K562 (cell line): ENCODE measurements at regions not wholly inside any gene's neighbourhood (a gene's known extent, or its start where the extent isn't known, plus 50 kb on each side); places are given as distances from the start of the nearest gene placed in this dataset.

Source experiments
- ATAC-seq: fragments of 200-7000 bp; cut with Tn5 transposase; 3 replicates; pipeline ENCODE4 v1.9.1; 2020; ENCODE audit warnings: moderate library complexity
- BruUV-seq: library from RNA; stranded (reverse); fragments of 400-500 nt; replicated peaks from 2 replicates; lab custom pipeline; 2021; lab: Mats Ljungman, UMichigan
- CTCF ChIA-PET: fragments of 300-600 bp; formaldehyde crosslinking; extraction: SDS; loops from one replicate; lab custom pipeline; 2021; ENCODE audit warnings: low intra/inter-chr PET ratio; lab: Yijun Ruan, JAX
- POLR2A ChIA-PET: fragments of 300-600, 350-650 bp; sonication (Branson Sonifier 250); formaldehyde crosslinking; extraction: SDS; loops from one replicate; lab custom pipeline; 2021; ENCODE audit warnings: antibody characterized with exemption, inconsistent platforms; lab: Yijun Ruan, JAX
- DNase-seq, 4 experiments: peaks; one replicate each; pipeline versions ENCODE4 v3.0.0 to v3.0.0-alpha.2; 2011 to 2018; ENCODE audit warnings: low spot score in 3 of 4, mixed read lengths in 3 of 4; ENCODE audit errors: extremely low read depth in 1 of 4
- FAIRE-seq: peaks from 2 replicates; lab custom pipeline; 2011; peaks lifted over from hg19 to GRCh38; lab: Jason Lieb, UNC
- H2AFZ ChIP-seq: 2 replicates; pipeline ENCODE4 v1.6.0; 2011; ENCODE audit warnings: low read depth, low read length, control low read depth, inconsistent platforms
- H3K27ac ChIP-seq: fragments of 200-600 bp; 3 replicates; pipeline ENCODE4 v1.8.0; 2011; ENCODE audit warnings: low read depth, mild to moderate bottlenecking, control low read depth, inconsistent platforms, low read length, moderate library complexity, mixed read lengths; ENCODE audit errors: extremely low read depth
- H3K27me3 ChIP-seq, 2 experiments: fragments of 300-600 bp in 1 of 2; 2 replicates in 1 of 2; 3 replicates in 1 of 2; pipeline versions ENCODE4 v1.6.0 to v1.8.0; 2011; ENCODE audit warnings: inconsistent platforms in 2 of 2, low read length in 2 of 2, mild to moderate bottlenecking in 1 of 2, mixed read lengths in 1 of 2, moderate library complexity in 1 of 2; ENCODE audit not compliant: control insufficient read depth in 2 of 2, insufficient read depth in 2 of 2
- H3K36me3 ChIP-seq: fragments of 300-600 bp; 3 replicates; pipeline ENCODE4 v1.8.0; 2011; ENCODE audit warnings: mild to moderate bottlenecking, low read length, inconsistent platforms; ENCODE audit not compliant: control insufficient read depth, insufficient read depth
- H3K4me1 ChIP-seq, 2 experiments: fragments of 200-600 bp in 1 of 2; replicated peaks in 1 of 2; 2 replicates in 1 of 2; 3 replicates in 1 of 2; pipeline versions ENCODE4 v1.5.1 to v1.8.0; 2011; ENCODE audit warnings: inconsistent platforms in 2 of 2, low read length in 2 of 2, mild to moderate bottlenecking in 1 of 2, mixed read lengths in 1 of 2, moderate library complexity in 1 of 2; ENCODE audit not compliant: control insufficient read depth in 2 of 2, insufficient read depth in 2 of 2
- H3K4me2 ChIP-seq: 2 replicates; pipeline ENCODE4 v1.6.1; 2011; ENCODE audit warnings: low read length, control low read depth, inconsistent platforms, mixed read lengths; ENCODE audit not compliant: insufficient read depth
- H3K4me3 ChIP-seq: fragments of 200-600 bp; sonication (generic), shearing (Covaris generic); 2 replicates; pipeline ENCODE4 v1.5.1; 2016; ENCODE audit warnings: control low read depth, inconsistent platforms
- H3K79me2 ChIP-seq: fragments of 200-600 bp; 3 replicates; pipeline ENCODE4 v1.8.0; 2011; ENCODE audit warnings: low read length, inconsistent platforms; ENCODE audit not compliant: control insufficient read depth, insufficient read depth
- H3K9ac ChIP-seq, 2 experiments: 2 replicates each; pipeline versions ENCODE4 v1.6.0 to v1.6.1; 2011; ENCODE audit warnings: low read depth in 2 of 2, low read length in 2 of 2, control low read depth in 1 of 2, inconsistent platforms in 1 of 2, mild to moderate bottlenecking in 1 of 2, mixed read lengths in 1 of 2; ENCODE audit not compliant: insufficient read depth in 1 of 2
- H3K9me1 ChIP-seq: one replicate; pipeline ENCODE4 v1.6.0; 2011; ENCODE audit warnings: inconsistent platforms, mild to moderate bottlenecking, low read length, moderate library complexity; ENCODE audit not compliant: control insufficient read depth, insufficient read depth
- H3K9me3 ChIP-seq: replicated peaks from 2 replicates; pipeline ENCODE4 v1.5.1; 2011; ENCODE audit warnings: low read depth, low read length, inconsistent platforms; ENCODE audit not compliant: control insufficient read depth, insufficient read depth
- H4K20me1 ChIP-seq: replicated peaks from 2 replicates; pipeline ENCODE4 v1.6.1; 2011; ENCODE audit warnings: low read length, inconsistent platforms, mixed read lengths; ENCODE audit not compliant: control insufficient read depth, insufficient read depth
- CSDE1 ChIP-seq, 2 experiments: fragments of 450-650 bp; IDR thresholded peaks; 2 replicates each; pipeline ENCODE4 v1.6.1; 2016; ENCODE audit warnings: mild to moderate bottlenecking in 1 of 2
- HDAC1 ChIP-seq, 2 experiments: fragments of 450-650 bp; IDR thresholded peaks; 2 replicates each; pipeline ENCODE4 v1.6.1; 2016 to 2017; ENCODE audit warnings: inconsistent platforms in 1 of 2, mild to moderate bottlenecking in 1 of 2, moderate library complexity in 1 of 2
- HLTF ChIP-seq: fragments of 450-650 bp; IDR thresholded peaks from 2 replicates; pipeline ENCODE4 v1.6.1; 2016
- JUN ChIP-seq, 2 experiments: sonication (generic) in 1 of 2; formaldehyde crosslinking in 1 of 2; IDR thresholded peaks; 2 replicates each; pipeline versions ENCODE4 v1.6.1 to v1.8.0; 2012 to 2022; ENCODE audit warnings: borderline replicate concordance in 2 of 2, mild to moderate bottlenecking in 2 of 2, improper control_type of control experiment in 1 of 2, low read depth in 1 of 2, low read length in 1 of 2, missing genetic modification reagents in 1 of 2
- MYNN ChIP-seq, 2 experiments: sonication (generic); formaldehyde crosslinking in 1 of 2; IDR thresholded peaks; 2 replicates each; pipeline versions ENCODE4 v1.5.0 to v1.6.1; 2016 to 2020; ENCODE audit warnings: antibody characterized with exemption in 1 of 2, missing genetic modification reagents in 1 of 2
- NCOA1 ChIP-seq: fragments of 450-650 bp; IDR thresholded peaks from 2 replicates; pipeline ENCODE4 v1.6.1; 2016; ENCODE audit warnings: low read depth
- NCOR1 ChIP-seq: fragments of 450-650 bp; IDR thresholded peaks from 2 replicates; pipeline ENCODE4 v1.6.1; 2016; ENCODE audit warnings: mild to moderate bottlenecking, moderate library complexity
- PATZ1 ChIP-seq: fragments of 250-450 bp; sonication (Bioruptor Pico); IDR thresholded peaks from 2 replicates; pipeline ENCODE4 v1.5.0; 2020; ENCODE audit warnings: mild to moderate bottlenecking, borderline replicate concordance
- RBFOX2 ChIP-seq: fragments of 200-400 bp; formaldehyde crosslinking; IDR thresholded peaks from 2 replicates; pipeline ENCODE4 v1.6.1; 2017; ENCODE audit warnings: low read depth, mild to moderate bottlenecking, low read length, moderate library complexity
- RBM22 ChIP-seq: fragments of 200-400 bp; formaldehyde crosslinking; IDR thresholded peaks from 2 replicates; pipeline ENCODE4 v1.6.1; 2018; ENCODE audit warnings: low read length, low read depth; ENCODE audit not compliant: poor library complexity, severe bottlenecking
- TAF9B ChIP-seq: fragments of 450-650 bp; IDR thresholded peaks from 2 replicates; pipeline ENCODE4 v1.6.1; 2018; ENCODE audit warnings: mild to moderate bottlenecking; ENCODE audit not compliant: partially characterized antibody
- TCF7 ChIP-seq: sonication (generic); IDR thresholded peaks from 2 replicates; pipeline ENCODE4 v1.6.1; 2016; ENCODE audit warnings: antibody characterized with exemption, borderline replicate concordance
- TGIF2 ChIP-seq: sonication (generic); formaldehyde crosslinking; IDR thresholded peaks from 2 replicates; pipeline ENCODE4 v1.8.1; 2022; ENCODE audit warnings: mild to moderate bottlenecking, missing genetic modification reagents, moderate library complexity
- ZBED1 ChIP-seq: IDR thresholded peaks from 2 replicates; pipeline ENCODE4 v1.6.1; 2014
- ZBTB9 ChIP-seq: fragments of 450-650 bp; formaldehyde crosslinking; IDR thresholded peaks from 2 replicates; pipeline ENCODE4 v1.4.0; 2020; ENCODE audit warnings: mild to moderate bottlenecking, moderate library complexity
- ZNF384 ChIP-seq: IDR thresholded peaks from 2 replicates; pipeline ENCODE4 v1.6.1; 2012; ENCODE audit warnings: low read depth, low read length, improper control_type of control experiment
- ZNF695 ChIP-seq: fragments of 450-650 bp; formaldehyde crosslinking; IDR thresholded peaks from 2 replicates; pipeline ENCODE4 v1.4.0; 2020; ENCODE audit warnings: mild to moderate bottlenecking, moderate library complexity
- ZNF77 ChIP-seq: fragments of 250-450 bp; sonication (Bioruptor Pico); IDR thresholded peaks from 2 replicates; pipeline ENCODE4 v1.5.0; 2020
- WGBS: fragments of 100-300 bp; shearing (Covaris generic); methylation state at CpG from one replicate; pipeline ENCODE4 v1.1.6; 2016; ENCODE audit warnings: low coverage, mixed read lengths; ENCODE audit not compliant: insufficient coverage; ENCODE audit errors: missing lambda C conversion rate; 5-methylcytosine and 5-hydroxymethylcytosine counted together
- in situ Hi-C: fragments of 300-500 bp; cut with MboI; formaldehyde crosslinking; loops from 4 replicates; pipeline ENCODE4 v1.15.0; 2018; ENCODE audit warnings: inconsistent platforms, mixed read lengths
- intact Hi-C: fragments of 100-400 bp; cut with micrococcal nuclease; formaldehyde crosslinking; loops from 2 replicates; pipeline ENCODE4 v1.14.2; 2022

- TF ChIP-seq ZNF384 (no peak), TAF9B (no peak), PATZ1 (no peak), NCOA1 (no peak), CSDE1 (IDR thresholded peaks at IDR 0.05) (no peak), ZNF77 (CRISPR knock-in tag) (no peak)
These were observed 932.5 kb upstream of the WWC1 start (continued) for GRCh38 chr5:167358868-167359492.

- no peak overlapping the region for H2AFZ ChIP-seq
- no peak for DNase-seq
- POLR2A ChIA-PET, result no interaction called here
- no peak for FAIRE-seq
- TF ChIP-seq HLTF (no peak), MYNN (IDR thresholded peaks at IDR 0.05) (no peak), MYNN (CRISPR knock-in tag; IDR thresholded peaks at IDR 0.05) (no peak), HDAC1 (IDR thresholded peaks at IDR 0.05) (no peak), NCOR1 (no peak), RBM22 (no peak), JUN (IDR thresholded peaks at IDR 0.05; ENCODE audit: borderline replicate concordance, low read depth, low read length) (no peak), JUN (CRISPR knock-in tag; IDR thresholded peaks at IDR 0.05; ENCODE audit: borderline replicate concordance) (no peak), TGIF2 (CRISPR knock-in tag) (no peak), TCF7 (no peak), ZBTB9 (CRISPR knock-in tag) (no peak), ZNF695 (CRISPR knock-in tag) (no peak), RBFOX2 (no peak), ZBED1 (no peak)
- TF ChIP-seq, all 486 proteins: peak for 0
- Histone ChIP-seq H3K9ac (no peak overlapping the region), H3K36me3 (no peaks in the 10 kb centered on the region), H3K79me2 (no peaks in the 10 kb centered on the region), H3K27ac (no peak overlapping the region), H4K20me1 (no peaks in the 10 kb centered on the region), H3K4me3 (no peak overlapping the region), H3K4me2 (no peak overlapping the region), H3K4me1 (no peaks in the 10 kb centered on the region), H3K27me3 (no peaks in the 10 kb centered on the region), H3K9me3 (no peaks in the 10 kb centered on the region), H3K9me1 (no peaks in the 10 kb centered on the region)
- 0% methylated on average over 1 of the region's 1 CpG for WGBS
- no TSS peak for BruUV-seq
- intact Hi-C loops, result no loop called here
- in situ Hi-C loops, result no loop called here
- ATAC-seq, result no peak
- CTCF ChIA-PET, result no interaction called here
These were observed 929.6 kb upstream of the WWC1 start for GRCh38 chr5:167361795-167362194.
